ENCODE measurements at regions not wholly inside any gene's neighbourhood (a gene's known extent, or its start where the extent isn't known, plus 50 kb on each side); places are given as distances from the start of the nearest gene placed in this dataset.
"Not testable (repeated sequence)": the region's sequence is repeated elsewhere in the genome, so short reads cannot be mapped to it uniquely, and the experiment has no call there.

- no peak for DNase-seq
Measured at GRCh38 chr14:28820677-28821076, 54.1 kb downstream of the FOXG1 start.

- DNase-seq, result no peak
Measured at GRCh38 chr14:28821993-28822392, 55.4 kb downstream of the FOXG1 start.

GRCh38 chr14:28823245-28823644, 56.7 kb downstream of the FOXG1 start:
- DNase-seq, result no peak

- DNase-seq, result no peak
Measured at GRCh38 chr14:28830115-28830534, 63.5 kb downstream of the FOXG1 start.

GRCh38 chr14:28831126-28831525, 64.5 kb downstream of the FOXG1 start:
- DNase-seq, result no peak

- not testable (repeated sequence) for DNase-seq
Measured at GRCh38 chr14:28842569-28842968, 76.0 kb downstream of the FOXG1 start.

GRCh38 chr14:28867571-28867970, 101.0 kb downstream of the FOXG1 start:
- no peak for DNase-seq

GRCh38 chr14:28870033-28870564, 103.5 kb downstream of the FOXG1 start:
- DNase-seq, result no peak

- DNase-seq, result no peak
Measured at GRCh38 chr14:28875934-28876571, 109.5 kb downstream of the FOXG1 start.

- DNase-seq, result no peak
Measured at GRCh38 chr14:28876572-28876945, 110.0 kb downstream of the FOXG1 start.

GRCh38 chr14:28877923-28878322, 111.3 kb downstream of the FOXG1 start:
- DNase-seq, result no peak

- DNase-seq, result no peak
Measured at GRCh38 chr14:28879573-28879996, 113.0 kb downstream of the FOXG1 start.

GRCh38 chr14:28886940-28887339, 120.4 kb downstream of the FOXG1 start:
- no peak for DNase-seq

- DNase-seq, result no peak
Measured at GRCh38 chr14:28895389-28895788, 128.8 kb downstream of the FOXG1 start.

- DNase-seq, result no peak
Measured at GRCh38 chr14:28896337-28896736, 129.8 kb downstream of the FOXG1 start.

- DNase-seq, result no peak
Measured at GRCh38 chr14:28901631-28902030, 135.0 kb downstream of the FOXG1 start.

GRCh38 chr14:28902930-28903329, 136.3 kb downstream of the FOXG1 start:
- no peak for DNase-seq

- DNase-seq, result no peak
Measured at GRCh38 chr14:28911521-28911920, 144.9 kb downstream of the FOXG1 start.

- no peak for DNase-seq
Measured at GRCh38 chr14:28913056-28913455, 146.5 kb downstream of the FOXG1 start.

GRCh38 chr14:28926122-28926521, 159.5 kb downstream of the FOXG1 start:
- DNase-seq, result no peak

GRCh38 chr14:28931999-28932398, 165.4 kb downstream of the FOXG1 start:
- no peak for DNase-seq

- DNase-seq, result no peak
Measured at GRCh38 chr14:28936601-28937000, 170.0 kb downstream of the FOXG1 start.

- DNase-seq, result no peak
Measured at GRCh38 chr14:28941758-28942157, 175.2 kb downstream of the FOXG1 start.

GRCh38 chr14:28944605-28945004, 178.0 kb downstream of the FOXG1 start:
- no peak for DNase-seq

GRCh38 chr14:28946267-28946666, 179.7 kb downstream of the FOXG1 start:
- no peak for DNase-seq

Measured in stimulated activated CD8-positive, alpha-beta memory T cell treated with anti-CD3 and anti-CD28 coated beads, Interleukin-4, amount 100 ng/mL, for 48 hours (primary cell).